ENCODE measurements at regions not wholly inside any gene's neighbourhood (a gene's known extent, or its start where the extent isn't known, plus 50 kb on each side); places are given as distances from the start of the nearest gene placed in this dataset.
A peak's percentile ranks its signal among the peaks of the same experiment; 100 is the strongest.
"Not testable (repeated sequence)": the region's sequence is repeated elsewhere in the genome, so short reads cannot be mapped to it uniquely, and the experiment has no call there.

GRCh38 chr3:144864646-144865045 is 893.0 kb downstream of the DIPK2A start:
- no peak for DNase-seq

GRCh38 chr3:144865948-144866347 is 894.3 kb downstream of the DIPK2A start:
- DNase-seq: no peak

GRCh38 chr3:144866476-144866875 is 894.9 kb downstream of the DIPK2A start:
- DNase-seq: no peak

GRCh38 chr3:144868506-144868905 is 896.9 kb downstream of the DIPK2A start:
- DNase-seq: no peak

- DNase-seq: no peak
Observed at GRCh38 chr3:144873066-144873465, 901.4 kb downstream of the DIPK2A start.

GRCh38 chr3:144875211-144875610 is 903.6 kb downstream of the DIPK2A start:
- no peak for DNase-seq

- DNase-seq: no peak
Observed at GRCh38 chr3:144877356-144877755, 905.7 kb downstream of the DIPK2A start.

GRCh38 chr3:144879701-144880100 is 908.1 kb downstream of the DIPK2A start:
- DNase-seq: no peak

- DNase-seq: no peak
Observed at GRCh38 chr3:144893980-144894379, 922.4 kb downstream of the DIPK2A start.

- no peak for DNase-seq
Observed at GRCh38 chr3:144894576-144894975, 923.0 kb downstream of the DIPK2A start.

GRCh38 chr3:144900366-144900765 is 928.7 kb downstream of the DIPK2A start:
- no peak for DNase-seq

GRCh38 chr3:144907581-144907980 is 936.0 kb downstream of the DIPK2A start:
- DNase-seq: not testable (repeated sequence)

- no peak for DNase-seq
Observed at GRCh38 chr3:144912968-144913367, 941.3 kb downstream of the DIPK2A start.

- no peak for DNase-seq
Observed at GRCh38 chr3:144915202-144915601, 943.6 kb downstream of the DIPK2A start.

- DNase-seq: no peak
Observed at GRCh38 chr3:144921710-144922109, 950.1 kb downstream of the DIPK2A start.

GRCh38 chr3:144923046-144923775 is 951.6 kb downstream of the DIPK2A start:
- DNase-seq: no peak

GRCh38 chr3:144930431-144930830 is 958.8 kb downstream of the DIPK2A start:
- no peak for DNase-seq

GRCh38 chr3:144931590-144931989 is 960.0 kb downstream of the DIPK2A start:
- DNase-seq: no peak

GRCh38 chr3:144942093-144942837 is 970.6 kb downstream of the DIPK2A start:
- DNase-seq: no peak

GRCh38 chr3:144942838-144943197 is 971.2 kb downstream of the DIPK2A start:
- no peak for DNase-seq

- no peak for DNase-seq
Observed at GRCh38 chr3:144947895-144948294, 976.3 kb downstream of the DIPK2A start.

- DNase-seq: no peak
Observed at GRCh38 chr3:144948711-144949110, 977.1 kb downstream of the DIPK2A start.

- DNase-seq: no peak
Observed at GRCh38 chr3:144953959-144954358, 982.3 kb downstream of the DIPK2A start.

GRCh38 chr3:144957398-144958101 is 985.9 kb downstream of the DIPK2A start:
- peak; percentile 3 for DNase-seq
